Renal cortical epithelial cell (primary cell): ENCODE measurements at regions not wholly inside any gene's neighbourhood (a gene's known extent, or its start where the extent isn't known, plus 50 kb on each side); places are given as distances from the start of the nearest gene placed in this dataset.
"Not testable (repeated sequence)": the region's sequence is repeated elsewhere in the genome, so short reads cannot be mapped to it uniquely, and the experiment has no call there.

Source experiments
- DNase-seq: peaks from one replicate; pipeline ENCODE4 v3.0.0-alpha.2; 2011; ENCODE audit warnings: low read depth

DNA sequence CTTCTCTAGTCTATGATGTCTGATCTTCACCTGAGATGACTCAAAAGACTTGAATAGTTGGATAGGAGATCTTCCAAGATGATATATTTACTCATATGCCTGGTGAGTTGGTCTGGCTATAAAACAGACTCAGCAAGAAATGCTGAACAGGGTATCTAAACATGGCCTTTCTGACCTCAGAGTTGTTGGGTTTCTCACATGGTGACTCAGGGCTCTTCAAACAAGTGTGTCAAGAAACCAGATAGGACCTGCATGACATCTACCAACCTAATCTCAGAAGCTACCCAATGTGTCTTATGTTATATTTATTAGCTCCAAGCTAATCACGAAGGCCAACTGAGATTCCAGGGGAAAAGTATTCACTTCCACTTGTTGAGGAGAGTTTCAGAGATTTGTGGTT lies 1477.3 kb downstream of the CDH8 start:
- DNase-seq = no peak

DNA sequence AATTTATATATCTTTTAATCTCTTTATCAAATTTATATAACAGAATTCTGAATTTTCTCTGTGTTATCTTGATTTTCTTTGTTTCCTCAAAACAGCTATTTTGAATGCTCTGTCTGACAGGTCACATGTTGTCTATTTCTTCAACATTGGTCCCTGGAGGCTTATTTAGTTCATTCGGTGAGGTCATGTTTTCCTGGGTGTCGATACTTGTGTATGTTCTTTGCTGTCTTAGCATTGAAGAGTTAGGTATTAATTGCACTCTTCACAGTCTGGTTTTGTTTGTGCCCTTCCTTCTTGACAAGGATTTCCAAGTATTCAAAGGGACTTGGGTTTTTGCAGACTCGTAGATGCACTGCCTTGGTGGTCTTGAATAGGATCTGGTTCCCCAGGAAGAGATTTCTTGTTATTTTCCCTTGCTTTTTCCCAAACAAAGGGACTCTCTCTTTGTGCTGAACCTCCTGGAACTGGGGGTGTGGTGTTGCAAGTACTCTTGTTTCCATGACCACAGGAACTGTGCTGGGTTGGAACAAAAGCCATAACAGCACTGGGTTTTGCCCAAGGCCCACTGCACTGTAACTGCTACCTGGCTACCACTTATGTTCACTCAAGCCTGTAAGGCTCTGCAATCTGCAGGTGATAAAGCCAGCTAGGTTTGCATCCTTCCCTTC lies 1483.0 kb downstream of the CDH8 start:
- no peak for DNase-seq

- no peak for DNase-seq
Observed at GRCh38 chr16:60541535-60541934, 1494.7 kb downstream of the CDH8 start.

DNA sequence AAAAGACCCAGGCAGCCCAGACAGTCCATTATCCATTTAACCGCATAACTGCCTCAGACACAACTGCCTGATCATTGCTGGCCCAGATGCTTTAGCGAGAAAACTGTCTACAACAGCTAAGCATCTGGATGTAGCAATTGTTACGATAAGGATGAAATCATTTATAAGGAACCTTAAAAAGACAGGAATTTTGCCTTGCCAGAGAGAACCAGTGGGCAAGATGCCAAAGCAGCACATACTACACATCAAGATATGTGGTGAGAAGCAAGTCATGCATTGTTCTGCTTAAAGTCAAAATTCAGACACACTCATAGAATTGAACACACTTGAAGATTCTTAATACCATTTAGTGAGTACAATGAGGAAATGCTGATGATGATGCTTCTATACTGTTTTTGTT lies 1525.3 kb downstream of the CDH8 start:
- no peak for DNase-seq

GRCh38 chr16:60510208-60510607 lies 1526.0 kb downstream of the CDH8 start:
- DNase-seq = no peak

GRCh38 chr16:60491273-60491672 lies 1545.0 kb downstream of the CDH8 start:
- DNase-seq = no peak

- DNase-seq = no peak
Observed at GRCh38 chr16:60485872-60486489, 1550.3 kb downstream of the CDH8 start.

DNA sequence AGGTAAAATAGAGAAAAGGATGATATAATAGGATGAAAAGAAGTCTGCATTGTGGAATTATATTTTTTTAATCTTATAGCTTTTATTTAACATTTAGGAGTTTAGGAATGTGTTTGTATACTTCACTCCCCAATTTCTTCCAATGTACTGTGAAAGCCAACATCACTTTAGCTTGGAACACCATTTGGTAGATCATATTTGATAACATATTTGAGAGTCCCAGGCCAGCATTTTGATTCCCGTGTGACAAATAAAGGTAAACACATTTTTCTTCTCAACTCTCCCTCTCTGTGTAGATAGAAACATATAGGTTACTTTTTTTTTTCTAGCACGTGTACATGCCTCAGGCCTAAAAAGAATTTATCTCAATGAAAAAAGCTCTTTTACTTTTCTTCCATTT lies 1551.3 kb downstream of the CDH8 start:
- DNase-seq = no peak

- DNase-seq = no peak
Observed at GRCh38 chr16:60481591-60481990, 1554.6 kb downstream of the CDH8 start.

DNA sequence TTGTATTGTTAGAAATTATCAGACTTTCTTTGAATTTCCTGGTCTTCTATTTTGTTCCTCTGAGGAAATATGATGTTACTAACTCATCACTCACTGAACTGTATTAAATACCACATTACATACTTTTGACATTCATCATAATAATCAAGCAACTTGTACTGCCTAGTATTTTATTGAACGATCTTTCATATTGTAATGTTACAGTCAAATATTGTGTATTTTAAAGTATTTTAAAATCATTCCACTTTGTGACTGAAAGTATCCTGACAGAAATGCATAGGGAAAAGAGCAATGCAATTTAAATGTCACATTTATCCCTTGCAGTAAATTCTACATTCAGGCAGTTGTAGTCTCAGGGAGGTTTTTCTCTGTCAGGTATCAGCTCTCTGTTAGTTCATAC lies 1557.4 kb downstream of the CDH8 start:
- DNase-seq = no peak

GRCh38 chr16:60463986-60464385 lies 1572.3 kb downstream of the CDH8 start:
- DNase-seq = no peak

- no peak for DNase-seq
Observed at GRCh38 chr16:60459463-60459862, 1576.8 kb downstream of the CDH8 start.

DNA sequence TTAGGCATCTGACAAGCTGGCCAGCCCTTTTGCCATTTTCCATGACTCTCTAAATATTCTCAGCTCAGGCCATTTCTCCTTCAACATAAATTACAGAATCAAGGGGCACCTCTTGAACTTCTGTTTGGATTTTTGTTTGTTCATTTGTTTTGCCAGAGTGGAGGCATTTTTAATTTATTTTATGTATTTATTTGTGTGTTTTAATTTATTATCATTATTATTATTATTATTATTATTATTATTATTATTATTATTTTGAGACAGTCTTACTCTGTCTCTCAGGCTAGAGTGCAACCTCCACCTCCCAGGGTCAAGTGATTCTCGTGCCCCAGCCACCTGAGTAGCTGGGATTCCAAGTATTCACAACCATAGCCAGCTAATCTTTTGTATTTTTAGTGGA lies 1578.0 kb downstream of the CDH8 start:
- no peak for DNase-seq

DNA sequence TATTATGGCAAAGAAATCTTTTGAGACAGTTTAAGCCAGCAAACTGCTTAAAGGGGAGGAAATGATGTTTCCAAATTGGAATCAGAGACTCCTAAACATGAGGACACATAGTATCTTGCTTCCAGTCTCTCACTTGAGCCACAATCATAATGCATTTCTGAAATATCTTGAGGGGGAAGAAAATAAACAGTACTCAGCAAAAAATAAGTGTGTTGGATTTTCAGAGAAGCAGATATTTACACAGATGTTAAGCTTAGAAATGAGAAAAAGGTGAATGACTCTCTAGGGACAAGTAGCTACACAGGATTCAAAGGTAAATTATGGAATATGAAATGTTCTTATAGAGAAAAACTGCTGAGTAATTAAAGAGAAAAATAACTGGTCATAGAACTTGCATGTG lies 1583.6 kb downstream of the CDH8 start:
- no peak for DNase-seq

GRCh38 chr16:60438894-60439293 lies 1597.3 kb downstream of the CDH8 start:
- DNase-seq = no peak

DNA sequence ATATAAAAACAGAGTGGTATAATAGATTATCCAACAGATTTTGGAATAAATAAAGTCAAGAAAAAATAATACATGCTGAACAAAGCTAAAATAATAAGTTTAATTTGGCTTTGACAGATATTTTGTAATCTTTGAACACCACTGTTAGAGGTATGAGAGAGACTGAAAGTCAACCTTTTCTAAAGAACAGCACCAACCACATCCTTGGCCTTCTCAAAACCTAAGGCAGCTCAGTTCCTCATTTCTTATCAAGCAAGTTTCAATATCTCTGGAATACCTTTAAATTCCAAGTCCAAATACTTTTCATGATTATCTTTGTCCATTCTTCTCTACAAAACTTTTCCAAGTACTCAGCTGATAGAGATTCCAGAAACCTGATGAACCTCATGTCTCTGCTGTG lies 1603.8 kb downstream of the CDH8 start:
- DNase-seq = no peak

DNA sequence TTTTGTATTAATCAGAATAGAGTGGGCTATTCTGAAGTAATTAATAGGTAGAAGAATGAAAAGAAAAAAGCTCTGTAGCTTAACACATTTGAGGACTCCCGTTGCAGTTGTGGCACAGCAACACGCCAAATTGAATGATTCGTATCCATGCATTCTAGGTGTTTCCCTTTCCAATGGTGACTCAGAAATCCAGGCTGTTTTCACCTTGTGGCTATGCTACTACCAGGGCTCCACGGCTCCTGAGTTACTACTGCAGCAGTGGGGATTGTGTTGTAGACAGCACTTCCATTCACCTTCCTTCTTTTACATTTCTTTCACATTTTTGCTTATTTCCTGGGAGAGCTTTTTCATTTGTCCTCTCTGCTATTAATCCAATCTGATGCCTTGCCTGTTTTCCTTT lies 1616.4 kb downstream of the CDH8 start:
- no peak for DNase-seq

DNA sequence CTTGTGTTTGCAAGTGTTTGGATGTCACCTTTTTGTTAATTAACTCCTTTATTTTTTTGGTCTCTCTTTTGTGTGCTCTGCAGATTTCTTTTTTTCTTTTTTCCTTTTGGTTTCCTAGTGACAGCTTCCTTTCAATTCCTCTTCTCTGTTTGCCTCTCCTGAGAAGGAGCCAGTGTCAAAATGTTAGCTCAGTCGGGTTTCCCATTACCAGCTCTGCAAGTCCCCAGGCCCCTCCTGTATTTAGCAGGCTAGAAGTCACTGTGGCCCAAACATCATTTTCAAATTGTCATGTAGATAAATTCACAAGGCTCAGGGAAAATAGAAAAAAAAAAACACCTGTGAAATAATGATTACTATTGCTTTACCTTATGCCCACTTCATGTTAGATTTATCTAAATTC lies 1621.6 kb downstream of the CDH8 start:
- no peak for DNase-seq

DNA sequence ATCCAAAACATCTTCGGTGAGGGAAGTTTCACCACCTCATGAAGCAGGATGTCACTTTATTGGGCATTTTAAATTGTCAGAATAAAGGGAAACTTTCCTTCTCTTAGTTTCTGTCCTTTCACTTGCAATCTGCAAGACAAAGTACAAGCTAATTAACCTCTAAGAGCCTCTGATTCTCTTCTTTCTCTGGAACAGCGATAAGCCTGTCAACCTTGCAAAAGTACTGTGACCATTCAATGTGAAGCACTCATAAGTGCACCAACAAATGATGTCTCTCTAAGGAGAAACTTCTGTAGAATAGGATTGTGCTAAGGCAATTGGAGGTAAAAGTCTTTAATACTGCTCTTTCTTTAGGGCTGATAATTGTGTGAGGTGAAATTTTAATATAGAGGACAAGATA lies 1622.3 kb downstream of the CDH8 start:
- no peak for DNase-seq

DNA sequence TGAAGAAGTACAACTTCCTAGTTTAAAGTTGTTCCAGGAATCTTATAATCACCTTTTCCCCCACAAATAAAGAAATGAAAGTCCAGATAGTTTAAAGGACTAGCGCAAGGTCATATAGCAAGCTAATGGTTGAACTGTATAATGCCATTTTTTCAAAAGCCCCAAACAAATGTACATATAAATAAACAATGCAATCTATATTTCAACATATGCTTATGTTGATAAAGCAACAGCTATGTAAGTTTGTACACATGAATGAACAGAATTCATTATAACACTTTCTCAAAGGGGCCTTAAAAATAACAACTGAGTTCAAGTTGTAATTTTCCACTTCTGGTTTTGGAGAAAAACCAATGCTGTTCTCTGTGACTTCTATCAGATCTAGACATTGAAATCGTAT lies 1628.6 kb downstream of the CDH8 start:
- DNase-seq = no peak

GRCh38 chr16:60407034-60407433 lies 1629.2 kb downstream of the CDH8 start:
- DNase-seq = no peak

GRCh38 chr16:60405286-60405685 lies 1631.0 kb downstream of the CDH8 start:
- no peak for DNase-seq

DNA sequence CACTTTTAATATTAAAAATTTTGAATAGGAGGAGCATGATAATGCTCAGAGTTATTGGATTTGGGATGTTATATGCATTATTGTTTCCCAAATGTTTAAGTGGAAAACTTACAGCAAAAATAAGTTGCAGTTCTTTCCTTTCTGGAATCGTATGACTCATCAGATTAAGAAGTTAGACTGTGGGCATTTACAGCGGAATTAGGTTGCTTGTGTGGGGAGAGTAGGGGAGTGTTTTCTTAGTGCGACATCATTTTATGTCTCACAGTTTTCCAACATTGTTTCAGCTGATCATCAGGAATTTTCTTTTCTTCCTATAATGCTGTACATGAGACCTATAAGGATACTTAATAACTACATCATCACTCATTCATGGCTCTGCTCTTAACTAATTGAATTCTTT lies 1631.8 kb downstream of the CDH8 start:
- no peak for DNase-seq

DNA sequence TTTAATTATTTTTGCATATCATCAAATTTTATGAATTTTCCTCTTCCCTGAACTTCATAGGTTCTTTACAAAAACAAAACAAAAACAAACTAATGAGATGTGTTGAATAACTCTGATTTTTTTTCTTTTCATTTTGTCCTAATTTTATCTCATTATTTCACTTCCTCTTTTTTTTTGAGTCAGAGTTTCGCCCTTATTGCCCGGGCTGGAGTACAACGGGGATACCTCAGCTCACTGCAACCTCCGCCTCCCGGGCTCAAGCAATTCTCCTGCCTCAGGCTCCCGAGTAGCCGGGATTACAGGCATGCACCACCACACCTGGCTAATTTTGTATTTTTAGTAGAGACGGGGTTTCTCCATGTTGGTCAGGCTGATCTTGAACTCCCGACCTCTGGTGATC lies 1633.3 kb downstream of the CDH8 start:
- DNase-seq = not testable (repeated sequence)
